IPS-18c (cell line): ENCODE measurements at regions not wholly inside any gene's neighbourhood (a gene's known extent, or its start where the extent isn't known, plus 50 kb on each side); places are given as distances from the start of the nearest gene placed in this dataset.

Source experiments
- H3K4me3 ChIP-seq: 2 replicates; pipeline ENCODE4 v1.7.0; 2013; ENCODE audit warnings: low read depth, mild to moderate bottlenecking, low read length, moderate library complexity; ENCODE audit not compliant: insufficient read depth
- H3K9me3 ChIP-seq: one replicate; pipeline ENCODE4 v1.6.1; 2013; ENCODE audit warnings: mild to moderate bottlenecking, low read length, moderate library complexity; ENCODE audit not compliant: control insufficient read depth, insufficient read depth

GRCh38 chr5:165055476-165055875 is 1550.1 kb downstream of the MAT2B start:
- Histone ChIP-seq H3K9me3 (no peaks in the 10 kb centered on the region), H3K4me3 (no peak overlapping the region)

GRCh38 chr5:165057145-165057544 is 1551.7 kb downstream of the MAT2B start:
- no peaks in the 10 kb centered on the region for H3K9me3 ChIP-seq
- no peak overlapping the region for H3K4me3 ChIP-seq

- Histone ChIP-seq H3K9me3 (no peaks in the 10 kb centered on the region), H3K4me3 (no peak overlapping the region)
Observed at GRCh38 chr5:165066751-165067385, 1561.4 kb downstream of the MAT2B start.

- no peak overlapping the region for H3K4me3 ChIP-seq
- no peaks in the 10 kb centered on the region for H3K9me3 ChIP-seq
Observed at GRCh38 chr5:165076686-165077085, 1571.3 kb downstream of the MAT2B start.

- Histone ChIP-seq H3K4me3 (no peak overlapping the region), H3K9me3 (no peaks in the 10 kb centered on the region)
Observed at GRCh38 chr5:165079389-165079788, 1574.0 kb downstream of the MAT2B start.

- Histone ChIP-seq H3K4me3 (no peak overlapping the region), H3K9me3 (no peaks in the 10 kb centered on the region)
Observed at GRCh38 chr5:165083394-165083793, 1578.0 kb downstream of the MAT2B start.

GRCh38 chr5:165086465-165086864 is 1581.0 kb downstream of the MAT2B start:
- H3K9me3 ChIP-seq = no peaks in the 10 kb centered on the region
- H3K4me3 ChIP-seq = no peak overlapping the region

GRCh38 chr5:165094782-165095181 is 1589.4 kb downstream of the MAT2B start:
- Histone ChIP-seq H3K4me3 (no peak overlapping the region), H3K9me3 (peaks cover 1% of the 10 kb centered on the region)

GRCh38 chr5:165101709-165102108 is 1596.3 kb downstream of the MAT2B start:
- Histone ChIP-seq H3K9me3 (peaks cover 3% of the 10 kb centered on the region), H3K4me3 (no peak overlapping the region)

- Histone ChIP-seq H3K4me3 (no peak overlapping the region), H3K9me3 (peaks cover 3% of the 10 kb centered on the region)
Observed at GRCh38 chr5:165104611-165105010, 1599.2 kb downstream of the MAT2B start.

GRCh38 chr5:165108809-165109208 is 1603.4 kb downstream of the MAT2B start:
- H3K4me3 ChIP-seq = no peak overlapping the region
- no peaks in the 10 kb centered on the region for H3K9me3 ChIP-seq

GRCh38 chr5:165119175-165119574 is 1613.8 kb downstream of the MAT2B start:
- Histone ChIP-seq H3K4me3 (no peak overlapping the region), H3K9me3 (peaks cover 3% of the 10 kb centered on the region)

GRCh38 chr5:165126598-165126997 is 1621.2 kb downstream of the MAT2B start:
- H3K4me3 ChIP-seq = no peak overlapping the region
- no peaks in the 10 kb centered on the region for H3K9me3 ChIP-seq

- Histone ChIP-seq H3K4me3 (no peak overlapping the region), H3K9me3 (no peaks in the 10 kb centered on the region)
Observed at GRCh38 chr5:165127941-165128340, 1622.5 kb downstream of the MAT2B start.

- H3K9me3 ChIP-seq = no peaks in the 10 kb centered on the region
- no peak overlapping the region for H3K4me3 ChIP-seq
Observed at GRCh38 chr5:165130656-165131055, 1625.2 kb downstream of the MAT2B start.

- Histone ChIP-seq H3K4me3 (no peak overlapping the region), H3K9me3 (no peaks in the 10 kb centered on the region)
Observed at GRCh38 chr5:165134155-165134554, 1628.7 kb downstream of the MAT2B start.

- no peaks in the 10 kb centered on the region for H3K9me3 ChIP-seq
- no peak overlapping the region for H3K4me3 ChIP-seq
Observed at GRCh38 chr5:165135565-165135964, 1630.1 kb downstream of the MAT2B start.

- no peaks in the 10 kb centered on the region for H3K9me3 ChIP-seq
- H3K4me3 ChIP-seq = no peak overlapping the region
Observed at GRCh38 chr5:165137701-165138100, 1632.3 kb downstream of the MAT2B start.

- H3K4me3 ChIP-seq = no peak overlapping the region
- no peaks in the 10 kb centered on the region for H3K9me3 ChIP-seq
Observed at GRCh38 chr5:165138236-165138635, 1632.8 kb downstream of the MAT2B start.
